GM18505 (cell line): ENCODE measurements at regions not wholly inside any gene's neighbourhood (a gene's known extent, or its start where the extent isn't known, plus 50 kb on each side); places are given as distances from the start of the nearest gene placed in this dataset.

ENCODE experiments used
- ATAC-seq: cut with Tn5 transposase; IDR thresholded peaks from one replicate; pipeline ENCODE4 v1.9.1; 2021; ENCODE audit not compliant: unreplicated experiment
- POLR2A ChIP-seq: IDR thresholded peaks from 4 replicates; pipeline ENCODE4 v1.6.1; 2011; ENCODE audit warnings: borderline replicate concordance; ENCODE audit not compliant: insufficient read depth, insufficient read length; ENCODE audit errors: extremely low read depth

- no peak for TF ChIP-seq POLR2A
- no peak for ATAC-seq
Observed at GRCh38 chr11:45597097-45597496, 68.3 kb downstream of the CHST1 start.

GRCh38 chr11:45596571-45596970, 68.9 kb downstream of the CHST1 start:
- TF ChIP-seq POLR2A = no peak
- ATAC-seq = no peak

- ATAC-seq = no peak
- no peak for TF ChIP-seq POLR2A
Observed at GRCh38 chr11:45593992-45594391, 71.4 kb downstream of the CHST1 start.

GRCh38 chr11:45592636-45593035, 72.8 kb downstream of the CHST1 start:
- no peak for ATAC-seq
- TF ChIP-seq POLR2A = no peak

GRCh38 chr11:45590743-45591142, 74.7 kb downstream of the CHST1 start:
- no peak for ATAC-seq
- TF ChIP-seq POLR2A = no peak

GRCh38 chr11:45585205-45585604, 80.2 kb downstream of the CHST1 start:
- no peak for TF ChIP-seq POLR2A
- no peak for ATAC-seq

GRCh38 chr11:45583981-45584566, 81.3 kb downstream of the CHST1 start:
- TF ChIP-seq POLR2A = no peak
- ATAC-seq = no peak

- TF ChIP-seq POLR2A = no peak
- no peak for ATAC-seq
Observed at GRCh38 chr11:45580399-45580798, 85.0 kb downstream of the CHST1 start.

- ATAC-seq = no peak
- no peak for TF ChIP-seq POLR2A
Observed at GRCh38 chr11:45578316-45578715, 87.1 kb downstream of the CHST1 start.

- no peak for ATAC-seq
- no peak for TF ChIP-seq POLR2A
Observed at GRCh38 chr11:45577752-45578151, 87.7 kb downstream of the CHST1 start.

- ATAC-seq = no peak
- TF ChIP-seq POLR2A = no peak
Observed at GRCh38 chr11:45576461-45577215, 88.8 kb downstream of the CHST1 start.

GRCh38 chr11:45573728-45574127, 91.7 kb downstream of the CHST1 start:
- TF ChIP-seq POLR2A = no peak
- ATAC-seq = no peak

GRCh38 chr11:45572354-45573123, 92.9 kb downstream of the CHST1 start:
- TF ChIP-seq POLR2A = no peak
- no peak for ATAC-seq

- no peak for TF ChIP-seq POLR2A
- no peak for ATAC-seq
Observed at GRCh38 chr11:45569776-45570175, 95.6 kb downstream of the CHST1 start.
